Smooth muscle cell (in vitro differentiated cells): ENCODE measurements at regions not wholly inside any gene's neighbourhood (a gene's known extent, or its start where the extent isn't known, plus 50 kb on each side); places are given as distances from the start of the nearest gene placed in this dataset.

Experiments
- DNase-seq: peaks from one replicate; lab custom pipeline; 2025; ENCODE audit not compliant: unreplicated experiment; lab: John Stamatoyannopoulos, UW
- H2AFZ ChIP-seq: fragments of 200-600 bp; sonication (generic); 2 replicates; pipeline ENCODE4 v1.6.0; 2016; ENCODE audit warnings: antibody characterized with exemption, low read depth, mild to moderate bottlenecking
- H3F3A ChIP-seq: fragments of 200-600 bp; sonication (generic); 2 replicates; pipeline ENCODE4 v1.6.0; 2017; ENCODE audit warnings: antibody characterized with exemption, low read depth
- H3K27ac ChIP-seq: fragments of 200-600 bp; sonication (generic); 2 replicates; pipeline ENCODE4 v1.5.1; 2016; ENCODE audit warnings: low read depth, mild to moderate bottlenecking
- H3K27me3 ChIP-seq: fragments of 200-600 bp; sonication (generic); 2 replicates; pipeline ENCODE4 v1.6.1; 2016; ENCODE audit warnings: low read depth, mild to moderate bottlenecking
- H3K36me3 ChIP-seq: fragments of 200-600 bp; sonication (generic); 2 replicates; pipeline ENCODE4 v1.5.1; 2016; ENCODE audit warnings: low read depth
- H3K4me1 ChIP-seq: fragments of 200-600 bp; sonication (generic); 2 replicates; pipeline ENCODE4 v1.5.1; 2016; ENCODE audit warnings: low read depth
- H3K4me2 ChIP-seq: fragments of 200-600 bp; sonication (generic); 2 replicates; pipeline ENCODE4 v1.6.0; 2016; ENCODE audit warnings: mild to moderate bottlenecking
- H3K4me3 ChIP-seq: fragments of 200-600 bp; sonication (generic); 2 replicates; pipeline ENCODE4 v1.5.1; 2016; ENCODE audit warnings: mild to moderate bottlenecking
- H3K79me2 ChIP-seq: fragments of 200-600 bp; sonication (generic); 2 replicates; pipeline ENCODE4 v1.6.0; 2016; ENCODE audit warnings: low read depth, mild to moderate bottlenecking
- H3K9ac ChIP-seq: fragments of 200-600 bp; sonication (generic); 2 replicates; pipeline ENCODE4 v1.6.0; 2016; ENCODE audit warnings: low read depth
- H3K9me3 ChIP-seq: fragments of 200-600 bp; sonication (generic); replicated peaks from 2 replicates; pipeline ENCODE4 v1.5.1; 2016; ENCODE audit warnings: low read depth
- H4K20me1 ChIP-seq: fragments of 200-600 bp; sonication (generic); 2 replicates; pipeline ENCODE4 v1.6.0; 2016; ENCODE audit warnings: low read depth
- WGBS: methylation state at CpG from one replicate; pipeline ENCODE4 v1.1.7; 2016; ENCODE audit warnings: low lambda C conversion rate; 5-methylcytosine and 5-hydroxymethylcytosine counted together
- TF ChIP-seq, protein P1 (sequence below): fragments of 200-600 bp; sonication (generic); IDR thresholded peaks from 2 replicates; pipeline ENCODE4 v1.5.1; 2017; ENCODE audit warnings: borderline replicate concordance, mild to moderate bottlenecking, antibody characterized with exemption; ENCODE audit not compliant: insufficient read depth, poor library complexity, severe bottlenecking

DNA sequence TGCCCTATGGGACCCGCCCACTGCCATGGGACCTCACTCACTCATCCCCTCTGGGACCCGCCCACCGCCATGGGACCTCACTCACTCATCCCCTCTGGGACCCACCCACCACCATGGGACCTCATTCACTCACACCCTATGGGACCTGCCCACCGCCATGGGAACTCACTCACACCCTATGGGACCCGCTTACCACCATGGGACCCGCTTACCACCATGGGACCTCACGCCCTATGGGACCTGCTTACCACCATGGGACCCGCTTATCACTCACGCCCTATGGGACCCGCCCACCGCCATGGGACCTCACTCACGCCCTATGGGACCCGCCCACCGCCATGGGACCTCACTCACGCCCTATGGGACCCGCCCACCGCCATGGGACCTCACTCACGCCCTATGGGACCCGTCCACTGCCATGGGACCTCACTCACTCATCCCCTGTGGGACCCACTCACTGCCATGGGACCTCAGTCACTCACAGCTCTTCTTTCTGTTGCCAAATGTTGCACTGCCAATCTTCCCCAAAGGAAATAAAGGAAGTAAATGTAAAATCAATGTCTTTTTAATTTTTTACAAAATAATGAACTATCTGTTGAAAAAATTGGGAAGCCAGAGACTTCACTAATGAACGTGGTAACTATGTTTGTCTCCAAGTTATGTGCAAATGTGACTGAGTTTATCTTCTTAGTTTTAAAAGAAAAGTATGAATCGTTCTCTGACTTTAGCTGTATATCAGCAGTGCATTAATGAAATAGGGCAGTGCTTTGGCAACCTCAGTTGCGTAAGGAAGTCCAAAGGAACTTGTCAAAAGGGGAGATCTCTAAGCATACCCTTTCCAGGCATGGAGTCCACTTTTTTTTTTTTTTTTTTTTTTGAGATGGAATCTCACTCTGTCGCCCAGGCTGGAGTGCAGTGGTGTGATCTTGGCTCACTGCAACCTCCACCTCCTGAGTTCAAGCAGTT lies 101.5 kb upstream of the MGAT5 start:
- Histone ChIP-seq H3K4me3 (no peak overlapping the region), H3K9me3 (no peaks in the 10 kb centered on the region), H3K4me1 (peaks cover 7% of the 10 kb centered on the region), H3K27ac (no peak overlapping the region), H3F3A (no peaks in the 10 kb centered on the region), H3K27me3 (no peaks in the 10 kb centered on the region), H3K79me2 (peaks cover 1% of the 10 kb centered on the region), H2AFZ (no peak overlapping the region), H3K36me3 (no peaks in the 10 kb centered on the region), H4K20me1 (peaks cover 61% of the 10 kb centered on the region), H3K4me2 (no peak overlapping the region), H3K9ac (no peak overlapping the region)
- no peak for DNase-seq
- 90% methylated on average over 12 of the region's 23 CpGs for WGBS
- TF ChIP-seq, protein P1, sequence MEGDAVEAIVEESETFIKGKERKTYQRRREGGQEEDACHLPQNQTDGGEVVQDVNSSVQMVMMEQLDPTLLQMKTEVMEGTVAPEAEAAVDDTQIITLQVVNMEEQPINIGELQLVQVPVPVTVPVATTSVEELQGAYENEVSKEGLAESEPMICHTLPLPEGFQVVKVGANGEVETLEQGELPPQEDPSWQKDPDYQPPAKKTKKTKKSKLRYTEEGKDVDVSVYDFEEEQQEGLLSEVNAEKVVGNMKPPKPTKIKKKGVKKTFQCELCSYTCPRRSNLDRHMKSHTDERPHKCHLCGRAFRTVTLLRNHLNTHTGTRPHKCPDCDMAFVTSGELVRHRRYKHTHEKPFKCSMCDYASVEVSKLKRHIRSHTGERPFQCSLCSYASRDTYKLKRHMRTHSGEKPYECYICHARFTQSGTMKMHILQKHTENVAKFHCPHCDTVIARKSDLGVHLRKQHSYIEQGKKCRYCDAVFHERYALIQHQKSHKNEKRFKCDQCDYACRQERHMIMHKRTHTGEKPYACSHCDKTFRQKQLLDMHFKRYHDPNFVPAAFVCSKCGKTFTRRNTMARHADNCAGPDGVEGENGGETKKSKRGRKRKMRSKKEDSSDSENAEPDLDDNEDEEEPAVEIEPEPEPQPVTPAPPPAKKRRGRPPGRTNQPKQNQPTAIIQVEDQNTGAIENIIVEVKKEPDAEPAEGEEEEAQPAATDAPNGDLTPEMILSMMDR: no peak

DNA sequence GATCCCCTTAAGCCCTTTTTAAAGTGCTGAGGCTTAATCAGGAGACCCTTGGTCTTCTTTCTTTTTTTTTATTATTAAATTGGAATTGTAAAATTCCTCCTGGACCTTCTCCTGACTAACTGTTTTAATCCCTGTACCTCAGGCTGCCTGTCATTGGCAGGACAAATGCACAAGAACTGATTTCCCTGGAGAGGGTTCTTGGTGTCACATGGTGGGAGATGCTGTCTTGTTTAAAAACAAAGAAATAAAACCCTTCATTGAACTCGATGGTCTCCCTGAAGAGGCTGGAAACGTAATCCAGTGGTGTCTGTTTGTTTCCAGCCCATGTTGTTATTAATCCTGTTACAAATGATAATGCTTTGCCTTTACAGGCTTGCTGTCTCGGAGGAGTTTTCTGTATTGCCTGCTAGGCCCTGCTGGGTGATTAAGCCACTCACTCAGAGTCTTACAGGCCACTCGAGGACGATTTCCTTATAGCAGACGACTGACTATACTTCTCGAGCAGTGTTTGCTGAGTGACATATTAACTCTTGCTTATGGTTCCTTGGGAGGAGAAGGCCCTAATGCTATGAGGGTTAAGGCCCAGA lies 100.5 kb upstream of the MGAT5 start:
- no peak for DNase-seq
- Histone ChIP-seq H3K9ac (no peak overlapping the region), H3K27ac (no peak overlapping the region), H3K4me3 (no peak overlapping the region), H3K4me2 (peak overlapping the region; percentile 8), H4K20me1 (peaks cover 63% of the 10 kb centered on the region), H3K9me3 (no peaks in the 10 kb centered on the region), H3K27me3 (no peaks in the 10 kb centered on the region), H3F3A (no peaks in the 10 kb centered on the region), H2AFZ (no peak overlapping the region), H3K4me1 (peaks cover 7% of the 10 kb centered on the region), H3K79me2 (peaks cover 6% of the 10 kb centered on the region), H3K36me3 (no peaks in the 10 kb centered on the region)
- TF ChIP-seq, protein P1: no peak
- WGBS: 21% methylated on average over 7 of the region's 7 CpGs

DNA sequence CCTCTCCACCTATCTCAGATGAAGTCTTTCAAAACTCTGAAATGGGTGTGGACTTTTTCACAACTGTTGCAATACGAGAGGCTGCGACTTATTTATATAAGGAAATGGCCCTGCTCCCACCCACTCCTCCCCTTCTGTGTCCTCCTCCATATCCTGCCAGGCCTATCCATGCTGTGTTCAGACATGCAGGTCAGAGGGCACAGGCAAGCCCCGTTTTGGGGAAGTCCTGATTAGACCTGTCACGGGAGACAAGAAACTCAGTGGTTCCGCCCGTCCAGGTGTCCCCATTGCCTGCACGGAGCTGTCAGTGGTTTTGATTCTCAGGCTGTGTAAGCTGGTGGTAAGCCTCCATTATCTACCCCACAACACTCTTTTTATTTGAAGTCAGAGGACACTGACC lies 99.6 kb upstream of the MGAT5 start:
- peak overlapping the region; percentile 8 for H3K4me2 ChIP-seq
- no peaks in the 10 kb centered on the region for H3K27me3 ChIP-seq
- peaks cover 6% of the 10 kb centered on the region for H3K79me2 ChIP-seq
- WGBS: 67% methylated on average over 7 of the region's 7 CpGs
- H3K9ac ChIP-seq: no peak overlapping the region
- no peak overlapping the region for H3K27ac ChIP-seq
- H3K9me3 ChIP-seq: no peaks in the 10 kb centered on the region
- H3F3A ChIP-seq: no peaks in the 10 kb centered on the region
- no peak for DNase-seq
- TF ChIP-seq, protein P1: no peak
- H3K36me3 ChIP-seq: no peaks in the 10 kb centered on the region
- no peak overlapping the region for H3K4me3 ChIP-seq
- H4K20me1 ChIP-seq: peaks cover 64% of the 10 kb centered on the region
- H3K4me1 ChIP-seq: peaks cover 7% of the 10 kb centered on the region
- H2AFZ ChIP-seq: no peak overlapping the region
